ENCODE measurements at regions not wholly inside any gene's neighbourhood (a gene's known extent, or its start where the extent isn't known, plus 50 kb on each side); places are given as distances from the start of the nearest gene placed in this dataset.

GRCh38 chr15:39131609-39132008 lies 449.3 kb upstream of the THBS1 start:
- in situ Hi-C loops (cut with HindIII; ENCODE audit: low pct_unique_long_range_greater_than_20kb, low sequenced_read_pairs): no loop called here
- BruUV-seq (replicated peaks): no TSS peak
- Histone ChIP-seq H3K9me3 (ENCODE audit: control insufficient read depth, insufficient read depth, low read depth, low read length) (0 out of 2 replicates have a peak, but pooled peaks cover 6% of the 10 kb centered on the region), H3K27me3 (ENCODE audit: control insufficient read depth, insufficient read depth, low read length) (no peaks in the 10 kb centered on the region), H3K4me1 (ENCODE audit: control insufficient read depth, insufficient read depth, low read length) (peaks cover 24% of the 10 kb centered on the region), H3K27ac (ENCODE audit: low read length) (peak overlapping the region; percentile 34; the same call in 1 of the 2 replicates), H3K4me3 (ENCODE audit: low read depth in 2 of 2, low read length in 2 of 2) (no peak overlapping the region), H3K36me3 (ENCODE audit: control insufficient read depth, insufficient read depth, low read length) (no peaks in the 10 kb centered on the region)
- TF ChIP-seq POLR2AphosphoS5 (IDR thresholded peaks at IDR 0.05; ENCODE audit: low read depth, low read length) (no peak), CTCF (IDR thresholded peaks at IDR 0.05) (no peak), REST (IDR thresholded peaks at IDR 0.05; ENCODE audit: insufficient read depth in 1 of 2, low read depth in 2 of 2, low read length in 1 of 2) (no peak), TCF7L2 (IDR thresholded peaks at IDR 0.05; ENCODE audit: low read depth, low read length) (no peak), SIN3A (IDR thresholded peaks at IDR 0.05; ENCODE audit: borderline replicate concordance, insufficient read depth, low read depth, low read length) (no peak)
- intact Hi-C loops (cut with micrococcal nuclease; ENCODE audit: unreplicated experiment): no loop called here
- CTCF ChIA-PET: interaction anchor here (0.5 kb wide), 1 partner anchor 35 kb away, joined by 3 read pairs; no protein-coding TSS in a partner anchor
- POLR2A ChIA-PET: no interaction called here
- DNase-seq (ENCODE audit: low read depth, low spot score) (no peak), ATAC-seq (no peak)

- intact Hi-C loops (cut with micrococcal nuclease; ENCODE audit: unreplicated experiment) (no loop called here), in situ Hi-C loops (cut with HindIII; ENCODE audit: low pct_unique_long_range_greater_than_20kb, low sequenced_read_pairs) (no loop called here)
- ChIA-PET CTCF (interaction anchor here (0.5 kb wide), 1 partner anchor 35 kb away, joined by 3 read pairs; no protein-coding TSS in a partner anchor), POLR2A (no interaction called here)
- no TSS peak for BruUV-seq (replicated peaks)
- TF ChIP-seq SIN3A (IDR thresholded peaks at IDR 0.05; ENCODE audit: borderline replicate concordance, insufficient read depth, low read depth, low read length) (no peak), POLR2AphosphoS5 (IDR thresholded peaks at IDR 0.05; ENCODE audit: low read depth, low read length) (no peak), CTCF (IDR thresholded peaks at IDR 0.05) (no peak), REST (IDR thresholded peaks at IDR 0.05; ENCODE audit: insufficient read depth in 1 of 2, low read depth in 2 of 2, low read length in 1 of 2) (no peak), TCF7L2 (IDR thresholded peaks at IDR 0.05; ENCODE audit: low read depth, low read length) (no peak)
- Histone ChIP-seq H3K4me3 (ENCODE audit: low read depth in 2 of 2, low read length in 2 of 2) (no peak overlapping the region), H3K36me3 (ENCODE audit: control insufficient read depth, insufficient read depth, low read length) (no peaks in the 10 kb centered on the region), H3K27me3 (ENCODE audit: control insufficient read depth, insufficient read depth, low read length) (no peaks in the 10 kb centered on the region), H3K27ac (ENCODE audit: low read length) (peak overlapping the region; percentile 34; the same call in 1 of the 2 replicates), H3K4me1 (ENCODE audit: control insufficient read depth, insufficient read depth, low read length) (peaks cover 22% of the 10 kb centered on the region), H3K9me3 (ENCODE audit: control insufficient read depth, insufficient read depth, low read depth, low read length) (0 out of 2 replicates have a peak, but pooled peaks cover 6% of the 10 kb centered on the region)
- no peak for DNase-seq (ENCODE audit: low read depth, low spot score)
- ATAC-seq: no peak
These were observed 448.8 kb upstream of the THBS1 start for GRCh38 chr15:39132070-39132469.

Measured in Panc1 (cell line).